AML-193 (cell line): ENCODE measurements at regions not wholly inside any gene's neighbourhood (a gene's known extent, or its start where the extent isn't known, plus 50 kb on each side); places are given as distances from the start of the nearest gene placed in this dataset.
"Not testable (repeated sequence)": the region's sequence is repeated elsewhere in the genome, so short reads cannot be mapped to it uniquely, and the experiment has no call there.

Experiments
- DNase-seq, 2 experiments: peaks; one replicate each; lab custom pipeline; 2025; lab: John Stamatoyannopoulos, UW

DNA sequence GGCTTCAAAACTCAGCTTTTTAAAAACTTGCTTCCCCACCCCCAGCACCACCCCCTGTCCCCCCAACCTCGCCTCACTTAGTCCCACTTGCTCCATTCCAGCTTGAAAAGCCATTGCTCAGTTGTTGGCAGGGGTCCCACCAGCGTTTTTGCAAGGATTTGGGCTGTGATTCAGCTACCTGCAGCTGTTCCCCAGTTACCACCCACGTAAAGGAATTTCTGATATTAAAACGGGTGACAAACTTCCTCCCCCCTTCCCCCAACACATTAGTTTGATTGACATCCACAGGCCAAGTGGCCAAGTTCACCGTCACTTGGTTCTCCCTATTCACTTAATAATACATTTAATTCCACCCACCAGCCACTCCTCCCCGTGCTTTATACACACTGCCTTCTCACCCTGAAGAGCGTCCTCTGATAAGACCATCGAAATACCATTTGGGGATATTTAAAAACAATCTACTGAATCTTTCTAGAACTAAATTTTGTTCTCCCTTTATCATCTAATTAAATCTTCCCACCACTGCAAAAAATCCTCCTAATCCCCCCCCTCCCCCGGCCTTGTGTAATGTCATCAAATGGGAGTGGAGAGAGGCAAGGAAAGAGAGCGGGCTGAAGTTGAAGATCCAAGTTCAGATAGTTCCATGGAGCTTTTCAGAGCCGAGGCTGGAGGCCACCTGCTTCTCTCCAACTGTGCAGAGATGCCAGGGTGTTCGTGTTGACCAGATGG, 55.1 kb downstream of the SOX9 start:
- DNase-seq: no peak

- no peak for DNase-seq
These were observed 55.7 kb downstream of the SOX9 start for GRCh38 chr17:72176516-72176851.

DNA sequence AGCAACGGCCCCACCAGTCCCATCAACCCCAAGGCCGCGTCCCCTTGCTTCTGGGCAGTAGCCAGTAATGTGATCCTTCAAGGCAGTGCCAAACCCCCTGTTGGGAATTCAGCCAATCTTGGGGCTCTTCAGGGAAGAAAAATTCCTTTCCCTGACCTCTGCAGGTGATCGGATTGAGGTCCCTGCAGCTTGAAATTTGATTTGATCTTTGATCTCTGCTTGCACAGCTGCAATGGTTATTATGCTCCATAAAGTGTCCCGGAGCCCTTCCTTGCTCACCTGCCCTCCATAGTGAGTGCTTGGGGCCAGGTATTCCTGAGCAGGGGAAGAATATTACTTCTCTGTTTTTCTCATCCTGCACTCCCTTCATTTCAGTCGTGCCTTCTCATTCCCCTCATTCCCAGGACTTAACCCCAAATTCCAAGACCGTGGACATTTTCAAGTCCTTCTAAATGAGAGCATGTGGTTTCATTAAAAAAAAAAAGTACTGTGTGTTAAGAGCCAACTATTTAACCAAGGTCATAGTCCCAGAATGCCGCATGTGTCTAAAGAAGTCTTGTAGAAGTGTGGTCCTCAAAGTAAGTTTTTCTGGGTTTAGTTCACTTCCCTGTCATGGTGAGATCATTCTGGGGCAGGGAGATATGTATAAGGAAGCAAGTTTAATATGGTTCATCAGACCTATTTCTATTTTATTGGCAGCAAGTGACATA, 56.3 kb downstream of the SOX9 start:
- DNase-seq: no peak

- no peak for DNase-seq
These were observed 56.9 kb downstream of the SOX9 start for GRCh38 chr17:72177738-72178137.

GRCh38 chr17:72182371-72182873, 61.6 kb downstream of the SOX9 start:
- no peak for DNase-seq

DNA sequence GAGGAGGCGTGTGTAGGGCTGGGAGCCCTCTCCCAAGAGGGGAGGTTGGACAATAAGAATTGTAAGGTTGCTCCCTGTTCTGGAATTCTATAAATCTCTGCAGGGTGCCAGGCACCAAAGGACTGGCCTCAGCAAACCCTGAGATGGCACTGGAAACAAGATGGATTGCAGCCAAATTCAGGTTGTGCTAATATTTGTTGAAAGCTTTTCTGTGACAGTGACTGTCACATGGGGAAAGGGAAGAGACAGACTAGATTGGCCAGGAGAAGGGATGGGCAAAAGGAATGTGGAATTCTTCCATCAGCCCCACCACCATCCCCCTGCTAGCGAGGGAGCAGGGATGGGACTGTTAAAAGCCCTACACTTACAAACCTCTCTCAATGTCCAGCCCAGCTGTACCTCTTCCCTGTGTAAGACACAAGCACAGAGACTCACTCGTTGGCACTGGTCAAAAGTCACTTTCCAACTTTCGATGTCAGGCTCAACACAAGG, 62.4 kb downstream of the SOX9 start:
- no peak for DNase-seq

GRCh38 chr17:72184805-72185204, 64.0 kb downstream of the SOX9 start:
- DNase-seq: no peak

DNA sequence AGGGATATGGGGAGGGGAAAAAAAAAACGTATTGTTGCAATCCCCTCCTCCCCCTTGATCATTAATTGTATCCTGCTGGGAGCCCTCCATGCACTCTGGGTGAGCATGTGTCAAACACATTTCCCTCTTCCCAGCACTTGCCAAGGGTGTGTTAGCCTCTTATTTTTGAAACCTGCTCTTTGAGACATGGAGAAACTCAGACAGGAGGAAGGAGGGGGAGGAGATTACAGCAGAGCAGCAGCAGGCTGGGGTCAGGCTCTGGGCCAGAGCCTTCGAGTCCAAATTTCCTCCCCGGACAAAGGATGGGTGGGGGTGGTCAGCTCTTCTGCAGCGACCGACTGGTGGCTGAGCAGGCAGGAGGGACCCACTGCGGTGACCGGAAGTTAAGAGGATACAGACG, 64.7 kb downstream of the SOX9 start:
- DNase-seq: no peak

- DNase-seq: no peak
These were observed 66.7 kb downstream of the SOX9 start for GRCh38 chr17:72187556-72187955.

DNA sequence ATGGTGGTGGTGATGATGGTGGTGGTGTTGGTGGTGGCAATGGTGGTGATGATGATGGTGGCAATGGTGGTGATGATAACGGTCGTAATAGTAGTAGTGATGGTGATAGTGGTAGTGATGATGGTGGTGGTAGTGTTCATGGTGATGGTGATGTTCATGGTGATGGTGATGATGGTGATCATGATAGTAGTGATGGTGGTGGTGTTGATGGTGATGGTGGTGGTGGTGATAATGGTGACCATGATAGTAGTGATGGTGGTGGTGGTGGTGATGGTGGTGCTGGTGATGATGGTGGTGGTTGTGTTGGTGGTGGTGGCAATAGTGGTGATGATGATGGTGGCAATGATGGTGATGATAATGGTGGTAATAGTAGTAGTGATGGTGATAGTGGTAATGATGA, 68.0 kb downstream of the SOX9 start:
- no peak for DNase-seq

GRCh38 chr17:72189768-72190593, 69.2 kb downstream of the SOX9 start:
- DNase-seq: no peak

GRCh38 chr17:72191356-72191755, 70.5 kb downstream of the SOX9 start:
- DNase-seq: no peak

GRCh38 chr17:72191921-72192799, 71.3 kb downstream of the SOX9 start:
- no peak for DNase-seq

GRCh38 chr17:72192800-72193192, 72.0 kb downstream of the SOX9 start:
- no peak for DNase-seq

DNA sequence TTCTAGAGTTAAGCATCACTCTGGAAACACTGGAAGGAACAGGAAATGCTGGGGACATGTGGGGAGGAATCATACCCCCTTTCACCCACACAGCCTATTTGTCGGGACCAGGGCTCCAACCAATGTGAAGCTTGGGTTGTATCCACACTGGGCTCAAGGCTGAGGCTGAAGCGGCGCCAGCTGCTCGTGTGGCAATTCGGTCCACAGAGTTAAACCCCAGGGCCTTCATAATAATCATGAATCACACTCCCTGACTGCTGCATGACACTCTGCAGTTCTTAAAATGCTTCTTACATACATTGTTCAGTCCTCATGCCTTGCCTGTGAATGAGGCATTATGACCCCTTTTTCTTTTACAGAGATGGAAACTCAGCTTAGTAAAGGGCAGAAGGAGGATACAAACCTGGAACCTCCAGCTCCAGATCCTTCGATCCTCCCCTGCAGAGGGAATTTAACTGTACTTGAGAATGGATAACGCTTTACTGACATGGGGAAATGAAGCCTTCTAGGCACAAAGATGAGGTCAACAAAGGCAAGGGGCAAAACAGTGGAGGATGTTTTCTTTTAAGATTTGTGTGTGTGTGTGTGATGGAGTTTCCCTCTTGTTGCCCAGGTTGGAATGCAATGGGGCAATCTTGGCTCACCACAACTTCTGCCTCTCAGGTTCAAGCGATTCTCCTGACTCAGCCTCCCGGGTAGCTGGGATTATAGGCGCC, 72.7 kb downstream of the SOX9 start:
- no peak for DNase-seq

DNA sequence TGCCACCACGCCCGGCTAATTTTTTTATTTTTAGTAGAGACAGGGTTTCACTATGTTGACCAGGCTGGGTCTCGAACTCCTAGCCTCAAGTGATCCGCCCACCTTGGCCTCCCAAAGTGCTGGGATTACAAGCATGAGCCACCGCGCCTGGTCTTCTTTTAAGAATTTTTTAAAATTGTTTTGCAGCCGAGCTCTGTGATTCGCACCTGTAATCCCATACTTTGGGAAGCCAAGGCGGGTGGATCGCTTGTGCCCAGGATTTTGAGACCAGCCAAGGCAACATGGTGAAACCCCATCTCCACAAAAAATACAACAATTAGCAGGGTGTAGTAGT, 73.3 kb downstream of the SOX9 start:
- not testable (repeated sequence) for DNase-seq

DNA sequence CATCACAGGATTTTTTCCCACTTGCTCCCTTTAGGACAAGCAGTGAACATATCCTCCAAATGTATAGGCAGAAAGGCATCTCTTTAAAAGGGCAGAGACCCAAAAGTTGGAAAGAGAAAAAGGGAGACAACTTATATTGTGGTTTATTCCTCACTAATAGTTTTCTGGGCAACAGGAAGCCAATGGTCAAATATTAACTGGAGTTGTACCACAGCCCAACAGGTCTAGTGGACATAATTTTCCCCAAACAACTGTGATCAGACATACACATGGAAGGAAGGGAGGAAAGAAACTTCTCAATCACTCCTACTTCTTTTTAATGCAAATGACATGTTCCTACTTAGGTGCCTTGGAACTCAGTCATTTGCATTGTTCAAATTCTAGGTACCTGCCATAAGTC, 78.4 kb downstream of the SOX9 start:
- DNase-seq: no peak

GRCh38 chr17:72204742-72205141, 83.9 kb downstream of the SOX9 start:
- no peak for DNase-seq

DNA sequence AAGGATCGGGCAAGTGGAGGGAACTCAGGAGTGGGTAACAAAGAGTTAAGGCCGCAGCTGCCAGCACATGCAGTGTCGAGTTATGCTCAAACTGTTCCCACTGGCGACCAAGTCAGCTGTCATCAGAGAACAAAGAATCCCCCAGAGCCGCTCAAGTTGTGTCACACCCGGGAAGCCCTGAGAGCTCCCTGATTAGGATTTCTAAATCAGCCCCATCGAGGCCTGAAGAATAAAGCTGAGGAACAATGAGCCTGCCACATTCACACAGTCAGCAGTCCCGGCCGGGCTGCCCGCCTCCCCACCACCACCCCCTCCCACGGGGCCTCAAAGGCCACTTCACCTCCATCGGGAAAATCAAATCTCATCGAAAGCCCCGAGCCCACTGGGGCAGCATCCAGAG, 84.5 kb downstream of the SOX9 start:
- DNase-seq: no peak

- DNase-seq: no peak
These were observed 85.0 kb downstream of the SOX9 start for GRCh38 chr17:72205822-72206221.

DNA sequence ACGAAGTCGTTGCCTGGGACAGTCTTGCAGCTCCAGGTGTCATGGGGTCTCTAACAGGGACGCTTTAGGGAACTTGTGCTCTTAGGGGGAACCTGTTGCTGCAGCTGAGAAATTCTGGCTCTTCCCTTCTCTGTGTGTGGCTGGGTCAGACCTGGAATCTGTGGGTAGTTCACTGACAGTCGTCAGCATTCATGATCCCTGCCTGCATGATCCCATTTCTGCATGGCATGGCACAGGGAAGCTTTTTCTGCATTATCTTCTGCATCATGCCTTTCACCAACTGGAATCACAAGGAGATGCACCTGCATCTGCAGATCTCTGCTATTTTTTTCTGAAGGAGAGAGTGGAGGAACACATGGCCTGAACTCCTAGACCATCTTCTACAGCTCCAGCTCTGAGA, 85.6 kb downstream of the SOX9 start:
- no peak for DNase-seq
